Neutrophil (primary cell): ENCODE measurements at regions not wholly inside any gene's neighbourhood (a gene's known extent, or its start where the extent isn't known, plus 50 kb on each side); places are given as distances from the start of the nearest gene placed in this dataset.

Experiments used
- H3K27ac ChIP-seq: fragments of 200-600 bp; sonication (generic); 2 replicates; pipeline ENCODE4 v1.5.1; 2016; ENCODE audit warnings: mild to moderate bottlenecking, moderate library complexity
- H3K27me3 ChIP-seq: fragments of 200-600 bp; sonication (generic); 2 replicates; pipeline ENCODE4 v1.6.0; 2016; ENCODE audit warnings: mild to moderate bottlenecking
- H3K36me3 ChIP-seq: fragments of 200-600 bp; sonication (generic); 2 replicates; pipeline ENCODE4 v1.5.1; 2017
- H3K4me1 ChIP-seq, 2 experiments: fragments of 200-600 bp in 1 of 2; sonication (generic) in 1 of 2; 1 replicate in 1 of 2; 2 replicates in 1 of 2; pipeline versions ENCODE4 v1.5.1 to v1.6.1; 2013 to 2016; ENCODE audit warnings: low read depth in 1 of 2, low read length in 1 of 2, mild to moderate bottlenecking in 1 of 2, moderate library complexity in 1 of 2; ENCODE audit not compliant: control insufficient read depth in 1 of 2, insufficient read depth in 1 of 2
- H3K4me3 ChIP-seq, 2 experiments: fragments of 200-600 bp in 1 of 2; sonication (generic) in 1 of 2; 1 replicate in 1 of 2; 2 replicates in 1 of 2; pipeline ENCODE4 v1.5.1; 2013 to 2016; ENCODE audit warnings: low read depth in 1 of 2, low read length in 1 of 2, mild to moderate bottlenecking in 1 of 2, moderate library complexity in 1 of 2
- H3K9me3 ChIP-seq: fragments of 200-600 bp; sonication (generic); 2 replicates; pipeline ENCODE4 v1.5.1; 2016
- CTCF ChIP-seq: fragments of 200-600 bp; sonication (generic); IDR thresholded peaks from 2 replicates; pipeline ENCODE4 v1.5.1; 2016; ENCODE audit warnings: antibody characterized with exemption

GRCh38 chr2:16615687-16616615, 49.7 kb downstream of the CYRIA start:
- no peak for TF ChIP-seq CTCF
- Histone ChIP-seq H3K27me3 (no peaks in the 10 kb centered on the region), H3K36me3 (peaks cover 84% of the 10 kb centered on the region), H3K9me3 (no peaks in the 10 kb centered on the region), H3K4me3 (no peak overlapping the region), H3K4me1 (peaks cover 21 to 31% of the 10 kb centered on the region in 2 experiments), H3K27ac (peak overlapping the region; percentile 47)

- TF ChIP-seq CTCF, result no peak
- H3K36me3 ChIP-seq, result peaks cover 79% of the 10 kb centered on the region
- no peak overlapping the region for H3K4me3 ChIP-seq
Observed at GRCh38 chr2:16615246-16615645, 50.4 kb downstream of the CYRIA start.

GRCh38 chr2:16614314-16614860, 51.2 kb downstream of the CYRIA start:
- Histone ChIP-seq H3K27ac (no peak overlapping the region), H3K4me1 (peaks cover 18 to 22% of the 10 kb centered on the region in 2 experiments), H3K36me3 (peaks cover 78% of the 10 kb centered on the region), H3K27me3 (no peaks in the 10 kb centered on the region), H3K4me3 (no peak overlapping the region), H3K9me3 (no peaks in the 10 kb centered on the region)
- no peak for TF ChIP-seq CTCF

More at GRCh38 chr2:16615246-16615645, 50.4 kb downstream of the CYRIA start:
- peaks cover 18 to 24% of the 10 kb centered on the region in 2 experiments for H3K4me1 ChIP-seq
- H3K27ac ChIP-seq, result no peak overlapping the region
- H3K9me3 ChIP-seq, result no peaks in the 10 kb centered on the region
- H3K27me3 ChIP-seq, result no peaks in the 10 kb centered on the region

GRCh38 chr2:16613539-16614011, 52.1 kb downstream of the CYRIA start:
- peak; percentile 57 for TF ChIP-seq CTCF
- Histone ChIP-seq H3K4me3 (no peak overlapping the region), H3K36me3 (peaks cover 69% of the 10 kb centered on the region), H3K27ac (no peak overlapping the region), H3K9me3 (no peaks in the 10 kb centered on the region), H3K27me3 (no peaks in the 10 kb centered on the region), H3K4me1 (peaks cover 19 to 28% of the 10 kb centered on the region in 2 experiments)

GRCh38 chr2:16612490-16612889, 53.1 kb downstream of the CYRIA start:
- no peak for TF ChIP-seq CTCF
- peaks cover 59% of the 10 kb centered on the region for H3K36me3 ChIP-seq
- no peaks in the 10 kb centered on the region for H3K27me3 ChIP-seq
- H3K9me3 ChIP-seq, result no peaks in the 10 kb centered on the region
- H3K4me1 ChIP-seq, result peaks cover 13 to 22% of the 10 kb centered on the region in 2 experiments
- H3K27ac ChIP-seq, result no peak overlapping the region
- H3K4me3 ChIP-seq, result no peak overlapping the region
